GM19324 (cell line): ENCODE measurements at regions not wholly inside any gene's neighbourhood (a gene's known extent, or its start where the extent isn't known, plus 50 kb on each side); places are given as distances from the start of the nearest gene placed in this dataset.

Experiments
- ATAC-seq: cut with Tn5 transposase; IDR thresholded peaks from one replicate; pipeline ENCODE4 v1.9.1; 2021; ENCODE audit warnings: mild to moderate bottlenecking, moderate library complexity; ENCODE audit not compliant: unreplicated experiment, low FRiP score

DNA sequence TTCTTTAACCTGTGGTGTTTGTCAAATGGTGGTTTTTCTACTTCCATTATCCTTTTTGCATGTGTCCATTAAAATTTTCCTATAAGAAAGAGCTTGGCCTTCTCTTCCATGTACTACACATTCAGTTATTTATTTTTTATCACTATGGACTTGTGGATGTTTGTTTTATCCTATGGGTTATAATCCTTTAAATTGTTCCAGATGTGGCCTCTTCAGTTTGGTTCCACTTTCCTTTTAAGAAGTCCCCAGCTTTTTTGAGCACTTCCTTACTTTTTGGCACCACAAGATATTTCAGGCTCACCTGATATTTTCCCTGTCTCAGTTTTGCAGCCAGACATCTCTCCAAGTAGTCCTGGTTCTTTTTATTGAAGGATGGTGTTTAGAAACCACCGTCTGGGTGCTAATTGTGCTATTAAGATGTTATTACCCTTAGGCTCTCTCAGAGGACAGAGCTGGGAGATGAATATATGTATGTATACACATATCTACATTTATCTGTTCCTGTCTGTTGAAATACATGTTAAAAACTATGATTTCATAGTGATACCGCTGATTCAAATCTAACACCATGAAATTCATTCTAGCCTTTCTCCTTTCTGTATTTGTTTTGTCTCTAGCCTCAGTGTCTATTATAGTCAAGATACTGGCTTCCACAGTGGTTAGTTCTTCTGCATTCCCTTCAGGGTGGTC is 408.5 kb upstream of the RGS6 start:
- peak; percentile 63 for ATAC-seq

- peak; percentile 27 for ATAC-seq
Measured at GRCh38 chr14:71524320-71524982, 407.8 kb upstream of the RGS6 start.

GRCh38 chr14:71525663-71526221 is 406.5 kb upstream of the RGS6 start:
- ATAC-seq: no peak

DNA sequence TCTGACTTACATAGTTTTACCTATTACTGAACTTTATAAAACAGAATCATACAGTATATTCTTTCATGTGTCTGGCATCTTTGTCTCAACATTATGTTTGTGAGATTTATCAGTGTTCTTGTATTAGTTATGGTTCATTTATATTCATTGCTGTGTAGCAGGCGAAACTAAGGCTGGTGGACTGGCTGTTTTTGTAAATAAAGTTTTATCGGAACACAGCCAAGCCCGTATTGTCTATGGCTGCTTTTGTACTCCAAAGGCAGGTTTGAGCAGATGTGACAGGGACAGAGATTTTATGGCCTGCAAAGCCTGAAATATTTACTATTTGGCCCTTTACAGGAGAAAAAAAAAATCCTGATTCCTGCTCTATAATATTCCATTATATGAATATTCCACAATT is 405.8 kb upstream of the RGS6 start:
- ATAC-seq: no peak

- ATAC-seq: no peak
Measured at GRCh38 chr14:71527838-71528237, 404.4 kb upstream of the RGS6 start.

- ATAC-seq: no peak
Measured at GRCh38 chr14:71529848-71530247, 402.4 kb upstream of the RGS6 start.

GRCh38 chr14:71532344-71532743 is 399.9 kb upstream of the RGS6 start:
- no peak for ATAC-seq

DNA sequence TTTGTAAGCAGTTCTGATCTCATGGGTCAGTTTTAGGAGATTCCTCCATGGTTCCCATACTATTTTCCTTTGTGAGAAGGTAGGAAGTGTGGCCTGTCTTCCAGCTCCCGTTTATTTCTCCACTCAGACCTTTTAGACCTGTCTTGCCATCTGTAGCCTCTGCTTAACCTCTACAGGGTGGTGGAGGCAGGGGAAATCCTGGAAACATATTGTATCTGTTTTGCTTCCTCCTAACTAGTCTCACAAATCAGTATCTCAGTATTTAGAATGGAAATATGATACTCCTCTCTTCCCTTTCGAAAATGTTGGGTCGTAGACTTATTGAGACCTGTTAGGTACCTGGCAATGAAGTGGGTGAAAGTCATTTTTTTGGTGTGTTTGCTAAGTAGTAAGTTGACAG is 399.4 kb upstream of the RGS6 start:
- ATAC-seq: no peak

GRCh38 chr14:71533390-71533789 is 398.8 kb upstream of the RGS6 start:
- ATAC-seq: no peak

GRCh38 chr14:71533800-71534199 is 398.4 kb upstream of the RGS6 start:
- no peak for ATAC-seq

DNA sequence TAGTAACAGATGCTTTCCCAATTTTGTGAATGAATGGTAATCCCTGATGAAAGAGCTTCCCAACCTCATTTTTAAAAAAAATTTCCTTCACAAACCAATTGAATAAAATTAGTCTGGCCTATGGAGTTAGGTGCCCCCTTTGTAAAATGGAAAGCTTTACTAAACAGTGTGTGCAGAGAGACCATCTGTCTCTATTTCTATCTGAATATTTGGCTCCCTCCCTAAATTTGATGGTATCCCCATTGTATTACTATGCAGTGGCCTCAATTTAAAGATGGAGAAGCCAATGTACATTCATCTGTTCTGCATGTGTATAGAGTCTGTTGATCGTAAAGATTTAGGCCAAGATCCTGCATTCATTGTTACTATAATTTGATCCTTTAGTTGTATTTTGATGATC is 397.7 kb upstream of the RGS6 start:
- ATAC-seq: no peak

DNA sequence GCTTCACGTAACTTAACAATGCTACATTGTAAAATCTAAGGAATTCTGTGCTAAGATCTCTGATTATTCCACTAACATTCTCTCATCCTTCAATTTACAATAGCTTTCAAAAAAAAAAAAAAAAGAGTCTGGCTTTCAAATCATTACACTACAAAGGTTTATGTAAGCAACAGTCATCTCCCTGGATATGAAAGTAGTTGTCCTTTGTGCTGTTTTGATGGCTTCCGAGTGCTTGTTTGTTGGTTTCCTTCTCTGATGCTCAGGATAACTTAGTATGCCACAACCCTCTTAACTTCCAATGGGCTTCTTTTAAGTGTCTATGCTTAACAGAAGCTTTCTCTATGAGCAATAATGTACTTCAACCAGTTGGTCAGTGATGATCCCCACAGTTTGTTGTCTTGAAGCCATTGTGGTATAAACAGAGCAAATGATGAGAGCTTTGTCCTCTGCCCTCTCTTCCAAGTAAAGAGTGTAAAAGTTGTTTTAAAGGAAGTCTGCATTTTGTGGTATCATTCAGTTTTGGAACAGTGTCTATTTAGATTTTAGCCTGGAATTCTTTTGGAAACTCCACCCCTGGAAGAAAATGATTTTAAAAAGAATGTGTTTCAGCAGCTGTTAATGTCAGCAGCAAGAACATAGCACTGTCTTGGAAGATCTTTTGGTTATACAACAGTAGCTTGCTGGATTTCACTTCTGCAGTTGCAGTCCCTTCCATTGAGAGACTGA is 396.1 kb upstream of the RGS6 start:
- ATAC-seq: no peak

DNA sequence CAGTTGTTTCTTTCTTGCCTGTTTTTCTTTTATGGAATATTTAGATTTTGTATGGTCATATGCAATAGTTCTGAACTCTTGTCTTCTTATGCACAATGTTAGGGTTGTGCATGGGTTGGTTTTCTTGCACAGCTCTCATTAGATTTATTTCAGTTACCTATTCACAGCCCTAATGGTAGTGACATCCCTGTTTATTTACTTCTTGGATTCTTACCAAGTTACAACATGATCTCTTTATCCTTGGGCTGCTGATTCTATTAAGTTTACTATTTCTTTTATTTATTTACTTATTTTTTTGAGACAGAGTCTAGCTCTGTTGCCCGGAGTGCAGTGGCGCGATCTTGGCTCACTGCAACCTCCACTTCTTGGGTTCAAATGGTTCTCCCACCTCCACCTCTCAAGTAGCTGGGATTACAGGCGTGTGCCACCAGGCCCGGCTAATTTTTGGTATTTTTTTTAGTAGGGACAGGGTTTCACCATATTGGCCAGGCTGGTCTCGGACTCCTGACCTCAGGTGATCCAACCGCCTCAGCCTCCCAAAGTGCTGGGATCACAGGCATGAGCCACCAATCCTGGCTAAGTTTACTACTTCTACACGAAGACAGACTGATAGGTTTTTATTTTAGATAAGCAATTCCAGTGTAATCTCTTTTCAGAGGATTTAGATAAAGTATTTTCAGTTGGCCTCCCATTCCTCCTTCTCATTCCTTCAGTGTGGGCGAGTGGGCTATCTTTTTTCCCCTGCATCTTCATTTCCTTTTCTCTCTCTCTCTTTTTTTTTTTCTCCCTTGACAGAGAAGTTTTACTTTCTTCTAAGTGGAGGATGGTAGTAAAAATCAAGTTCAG is 395.1 kb upstream of the RGS6 start:
- no peak for ATAC-seq

DNA sequence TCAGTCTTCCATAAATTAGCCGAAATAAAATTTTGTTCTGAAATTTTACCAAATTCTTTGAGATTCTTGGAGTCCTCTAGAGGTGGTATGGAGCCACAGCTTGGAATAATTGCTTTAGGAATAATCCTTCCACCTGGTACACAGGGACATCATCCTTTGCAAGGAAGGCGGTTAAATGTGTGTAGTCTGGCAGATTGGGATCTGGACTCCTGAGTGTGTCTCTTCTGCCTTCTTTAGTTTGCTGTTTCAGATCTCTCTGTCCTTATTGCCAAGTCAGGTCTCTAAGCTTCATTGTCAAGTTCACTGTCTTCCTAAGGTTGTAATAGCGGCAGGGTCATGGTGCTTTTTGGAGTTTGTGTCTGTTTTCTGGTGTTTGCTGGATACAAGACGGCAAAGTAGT is 393.9 kb upstream of the RGS6 start:
- ATAC-seq: no peak

GRCh38 chr14:71538938-71539649 is 393.1 kb upstream of the RGS6 start:
- no peak for ATAC-seq

DNA sequence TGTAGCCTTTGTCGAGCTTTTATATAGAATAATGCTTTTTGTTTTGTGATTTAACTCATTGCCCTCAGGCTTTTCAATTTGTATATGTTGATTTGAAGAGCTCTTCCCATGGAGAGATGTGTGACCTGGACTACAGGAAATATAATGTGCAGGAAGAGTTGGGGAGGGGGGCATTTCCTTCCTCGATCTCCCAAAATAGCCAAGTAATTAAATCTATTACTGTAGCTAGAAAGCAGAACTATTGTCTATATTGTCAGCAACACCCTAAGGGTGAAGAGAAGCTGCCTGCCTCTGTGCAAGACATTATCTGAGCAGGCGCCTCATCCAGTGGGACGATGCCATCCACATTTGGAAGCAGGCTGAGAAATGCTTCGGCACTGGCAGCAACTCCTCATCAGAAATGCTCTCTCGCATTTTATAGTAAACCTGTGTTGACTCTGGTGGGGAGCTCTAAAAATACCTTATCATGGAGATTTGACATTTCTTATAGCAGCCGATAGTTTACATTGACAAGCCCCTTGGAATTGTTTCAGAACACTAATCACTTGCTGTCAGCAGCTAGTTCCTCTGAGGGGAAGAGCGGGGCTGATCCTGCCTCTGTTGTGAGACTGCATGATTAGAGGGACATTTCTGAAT is 392.5 kb upstream of the RGS6 start:
- ATAC-seq: no peak

DNA sequence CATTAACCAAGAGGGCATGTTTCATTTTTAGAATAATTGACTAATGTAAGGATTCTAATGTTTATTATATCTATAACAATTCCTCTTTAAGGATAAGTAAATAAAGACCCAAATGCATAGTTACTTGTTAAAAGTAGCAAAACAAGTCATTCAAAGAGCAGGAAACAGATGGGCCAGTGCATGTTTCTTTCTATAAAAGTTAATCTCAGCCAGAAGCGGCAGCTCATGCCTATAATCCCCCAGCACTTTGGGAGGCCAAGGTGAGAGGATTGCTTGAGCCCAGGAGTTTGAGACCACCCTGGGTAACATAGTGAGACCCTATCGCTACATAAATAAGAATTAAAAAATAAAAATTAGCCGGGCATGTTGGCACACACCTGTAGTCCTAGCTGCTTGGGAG is 391.0 kb upstream of the RGS6 start:
- ATAC-seq: no peak

DNA sequence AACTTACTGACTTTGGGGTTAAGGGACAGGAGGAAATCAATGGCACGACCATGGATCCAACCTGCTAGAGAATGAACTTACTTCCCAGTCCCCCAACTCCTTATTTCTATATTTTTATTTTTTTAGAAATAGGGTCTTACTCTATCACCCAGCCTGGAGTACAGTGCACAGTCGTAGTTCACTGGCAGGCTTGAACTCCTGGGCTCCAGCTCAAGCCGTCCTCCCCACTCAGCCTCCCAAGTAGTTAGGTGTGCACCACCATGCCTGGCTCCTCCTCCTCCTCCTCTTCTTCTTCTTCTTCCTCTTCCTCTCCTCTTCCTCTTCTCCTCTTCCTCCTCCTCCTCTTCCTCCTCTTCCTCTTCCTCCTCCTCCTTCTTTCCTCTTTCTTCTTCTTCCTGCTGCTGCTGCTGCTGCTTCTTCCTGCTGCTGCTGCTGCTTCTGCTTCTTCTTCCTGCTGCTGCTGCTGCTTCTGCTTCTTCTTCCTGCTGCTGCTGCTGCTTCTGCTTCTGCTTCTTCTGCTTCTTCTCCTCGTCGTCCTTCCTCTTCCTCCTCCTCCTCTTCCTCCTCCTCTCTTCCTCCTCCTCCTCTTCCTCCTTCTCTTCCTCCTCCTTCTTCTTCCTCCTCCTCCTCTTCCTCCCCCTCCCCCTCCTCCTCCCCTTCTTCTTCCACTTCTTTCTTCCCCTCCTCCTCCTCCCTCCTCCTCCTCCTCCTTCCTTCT is 390.1 kb upstream of the RGS6 start:
- no peak for ATAC-seq
